Skeletal muscle satellite cell (primary cell): ENCODE measurements at regions not wholly inside any gene's neighbourhood (a gene's known extent, or its start where the extent isn't known, plus 50 kb on each side); places are given as distances from the start of the nearest gene placed in this dataset.
A peak's percentile ranks its signal among the peaks of the same experiment; 100 is the strongest.
"Not testable (repeated sequence)": the region's sequence is repeated elsewhere in the genome, so short reads cannot be mapped to it uniquely, and the experiment has no call there.

ENCODE experiments used
- H3K27me3 ChIP-seq: 2 replicates; pipeline ENCODE4 v1.7.0; 2013; ENCODE audit warnings: low read length; ENCODE audit not compliant: control insufficient read depth, insufficient read depth
- H3K36me3 ChIP-seq: 2 replicates; pipeline ENCODE4 v1.7.0; 2013; ENCODE audit warnings: mild to moderate bottlenecking, control low read depth, low read length; ENCODE audit not compliant: insufficient read depth
- H3K4me1 ChIP-seq: 2 replicates; pipeline ENCODE4 v1.7.0; 2013; ENCODE audit warnings: low read length; ENCODE audit not compliant: control insufficient read depth, insufficient read depth
- H3K4me2 ChIP-seq: 2 replicates; pipeline ENCODE4 v1.7.0; 2013; ENCODE audit warnings: mild to moderate bottlenecking, low read length
- H3K4me3 ChIP-seq: 2 replicates; pipeline ENCODE4 v1.7.0; 2013; ENCODE audit warnings: low read length
- H3K9ac ChIP-seq: 2 replicates; pipeline ENCODE4 v1.7.0; 2013; ENCODE audit warnings: mild to moderate bottlenecking, low read depth, low read length, moderate library complexity
- H3K9me3 ChIP-seq: replicated peaks from 2 replicates; pipeline ENCODE4 v1.7.0; 2013; ENCODE audit warnings: mild to moderate bottlenecking, control low read depth, low read length

DNA sequence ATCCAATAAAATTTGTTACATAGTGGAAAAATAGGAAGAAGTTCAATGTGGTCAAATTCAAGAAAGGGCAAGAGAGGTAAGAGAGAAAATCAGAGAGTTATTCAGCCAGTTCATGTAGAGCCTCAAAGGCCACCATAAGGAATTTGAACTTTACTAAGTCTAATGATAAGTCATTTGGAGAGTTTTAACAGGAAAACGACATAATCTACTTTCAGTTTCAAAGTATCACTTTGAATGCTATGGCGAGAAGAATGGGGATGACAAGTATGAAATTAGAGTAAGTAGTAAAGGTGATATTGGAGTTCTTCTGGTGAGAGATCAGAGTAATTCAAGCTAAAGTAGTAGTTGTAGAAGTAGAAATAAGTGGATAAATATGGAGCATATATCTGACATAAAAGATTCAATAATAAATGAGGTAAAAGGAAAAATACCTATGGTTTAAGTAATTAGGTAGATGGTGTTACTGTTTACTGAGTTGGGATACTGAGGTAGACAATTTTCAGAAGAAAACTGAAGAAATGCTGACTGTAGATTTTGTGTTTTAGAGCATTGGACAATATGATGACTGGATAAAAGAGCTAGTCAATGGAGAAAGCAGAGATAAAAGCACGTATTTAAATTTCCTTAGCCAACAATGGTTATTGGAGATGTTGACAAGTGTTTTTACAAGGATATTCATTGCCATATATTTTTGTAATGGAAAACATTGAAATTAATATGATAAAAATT, 331.7 kb upstream of the ADGRL3 start:
- H3K9ac ChIP-seq, result no peak overlapping the region
- no peaks in the 10 kb centered on the region for H3K27me3 ChIP-seq
- H3K9me3 ChIP-seq, result no peaks in the 10 kb centered on the region
- no peaks in the 10 kb centered on the region for H3K36me3 ChIP-seq
- H3K4me1 ChIP-seq, result no peaks in the 10 kb centered on the region
- no peak overlapping the region for H3K4me2 ChIP-seq
- H3K4me3 ChIP-seq, result no peak overlapping the region

DNA sequence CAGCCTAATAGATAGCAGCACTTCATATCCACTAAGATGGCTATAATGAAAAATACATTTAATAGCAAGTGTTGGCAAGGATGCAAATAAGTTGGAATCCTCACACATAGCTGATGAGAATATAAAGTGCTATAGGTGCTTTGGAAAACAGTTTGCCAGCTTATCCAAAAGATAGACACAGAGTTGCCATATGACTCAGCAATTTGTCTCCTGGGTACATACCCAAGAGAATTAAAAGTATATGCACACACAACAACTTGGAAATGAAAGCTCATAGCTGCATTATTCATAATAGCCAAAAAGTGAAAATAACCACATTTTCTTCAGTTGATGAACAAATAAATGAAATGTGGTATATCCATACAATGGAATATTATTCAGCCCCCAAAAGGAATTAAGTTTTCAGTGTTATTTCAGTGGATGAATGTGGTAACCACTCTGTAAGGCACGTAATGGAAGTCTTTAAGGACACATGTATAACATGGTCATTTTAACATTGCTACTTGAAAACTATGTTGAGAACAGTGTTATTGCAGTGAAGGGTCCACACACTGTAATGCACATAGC, 320.9 kb upstream of the ADGRL3 start:
- no peak overlapping the region for H3K9ac ChIP-seq
- no peaks in the 10 kb centered on the region for H3K9me3 ChIP-seq
- H3K36me3 ChIP-seq, result no peaks in the 10 kb centered on the region
- no peaks in the 10 kb centered on the region for H3K27me3 ChIP-seq
- H3K4me3 ChIP-seq, result no peak overlapping the region
- no peaks in the 10 kb centered on the region for H3K4me1 ChIP-seq
- H3K4me2 ChIP-seq, result no peak overlapping the region

DNA sequence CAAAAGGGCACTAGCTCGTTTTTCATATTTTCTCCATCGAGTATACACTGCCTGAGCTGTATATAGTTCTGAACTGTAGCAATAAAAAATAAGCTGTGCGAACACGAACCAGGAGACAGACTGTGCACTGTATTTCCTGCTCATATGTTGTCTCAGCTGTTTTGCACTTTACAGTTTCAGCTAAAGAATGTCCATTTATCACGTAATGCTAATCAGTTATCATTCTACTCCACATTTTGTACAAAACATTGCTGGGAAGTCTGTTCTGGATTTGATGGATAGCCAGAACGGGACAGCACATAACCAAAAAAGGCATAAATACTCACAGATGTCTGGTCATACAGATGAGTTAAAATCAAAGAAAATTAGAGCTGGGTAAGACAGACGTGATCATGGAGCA, 315.5 kb upstream of the ADGRL3 start:
- no peaks in the 10 kb centered on the region for H3K9me3 ChIP-seq
- peak overlapping the region; percentile 21 for H3K4me2 ChIP-seq
- H3K4me3 ChIP-seq, result peak overlapping the region; percentile 27
- no peaks in the 10 kb centered on the region for H3K4me1 ChIP-seq
- H3K36me3 ChIP-seq, result no peaks in the 10 kb centered on the region
- H3K27me3 ChIP-seq, result no peaks in the 10 kb centered on the region
- H3K9ac ChIP-seq, result peak overlapping the region; percentile 38

DNA sequence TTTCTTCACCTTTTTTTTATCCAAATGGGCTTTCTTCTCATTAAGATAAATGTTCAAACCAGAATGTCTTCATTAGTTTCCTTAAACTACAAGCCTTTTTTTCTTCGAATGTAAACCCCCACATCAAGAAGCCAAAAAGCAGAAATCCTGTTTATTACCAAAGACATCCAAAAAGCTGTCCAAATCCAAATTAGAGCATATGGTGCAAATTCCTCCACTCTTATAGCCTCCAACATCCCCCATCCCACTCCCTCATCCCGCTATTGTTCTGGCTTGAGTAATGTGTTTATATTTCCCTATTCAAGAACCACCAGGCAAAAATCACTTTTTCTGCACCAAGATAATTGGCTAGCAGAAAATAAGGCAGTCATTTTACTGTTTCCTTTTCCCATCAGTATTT, 315.1 kb upstream of the ADGRL3 start:
- no peaks in the 10 kb centered on the region for H3K36me3 ChIP-seq
- H3K9ac ChIP-seq, result no peak overlapping the region
- peak overlapping the region; percentile 21 for H3K4me2 ChIP-seq
- H3K9me3 ChIP-seq, result no peaks in the 10 kb centered on the region
- H3K4me1 ChIP-seq, result no peaks in the 10 kb centered on the region
- peak overlapping the region; percentile 27 for H3K4me3 ChIP-seq
- no peaks in the 10 kb centered on the region for H3K27me3 ChIP-seq

DNA sequence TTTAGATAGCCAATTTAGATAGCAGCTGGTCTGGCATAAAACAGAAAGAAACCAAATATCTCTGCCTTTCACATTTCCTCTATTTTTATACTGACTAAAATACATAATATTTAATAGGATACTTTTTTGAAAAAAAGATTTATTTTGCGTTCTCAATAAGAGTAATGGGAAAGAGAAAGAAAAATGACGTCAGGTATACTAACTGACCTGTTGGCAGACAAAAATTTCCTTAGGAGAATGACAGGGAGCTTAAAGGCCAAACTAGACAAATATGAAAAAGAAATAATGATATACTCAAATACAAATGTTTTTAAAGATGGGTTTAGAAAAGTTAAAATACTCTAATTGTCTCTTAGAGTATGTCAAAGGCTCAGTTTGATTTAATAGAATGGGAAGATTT, 309.4 kb upstream of the ADGRL3 start:
- Histone ChIP-seq H3K4me1 (no peaks in the 10 kb centered on the region), H3K36me3 (no peaks in the 10 kb centered on the region), H3K27me3 (no peaks in the 10 kb centered on the region)

DNA sequence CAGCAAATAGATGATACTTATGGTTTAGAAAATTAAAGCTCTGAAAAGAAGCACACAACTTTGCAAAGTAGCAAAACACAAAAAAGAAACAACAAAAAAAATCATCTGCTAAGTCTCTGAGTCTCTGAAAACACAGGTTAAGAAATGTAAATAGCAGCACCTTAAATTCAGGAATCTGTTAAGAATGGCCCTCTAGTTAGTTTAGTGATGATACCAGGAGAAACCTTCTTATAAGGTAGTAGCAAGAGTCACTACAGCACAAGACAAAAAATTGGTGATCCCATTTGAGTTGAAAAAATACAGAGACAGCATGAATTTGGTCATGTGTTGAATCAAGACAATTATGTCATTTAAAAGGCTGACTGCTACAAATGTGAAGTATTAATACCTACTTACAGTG, 308.2 kb upstream of the ADGRL3 start:
- H3K4me2 ChIP-seq, result no peak overlapping the region
- no peaks in the 10 kb centered on the region for H3K36me3 ChIP-seq
- H3K9me3 ChIP-seq, result no peaks in the 10 kb centered on the region
- no peaks in the 10 kb centered on the region for H3K27me3 ChIP-seq
- no peak overlapping the region for H3K9ac ChIP-seq
- H3K4me1 ChIP-seq, result no peaks in the 10 kb centered on the region
- no peak overlapping the region for H3K4me3 ChIP-seq

More for the DNA sequence above, 309.4 kb upstream of the ADGRL3 start:
- Histone ChIP-seq H3K9me3 (no peaks in the 10 kb centered on the region), H3K9ac (no peak overlapping the region), H3K4me2 (no peak overlapping the region), H3K4me3 (no peak overlapping the region)

DNA sequence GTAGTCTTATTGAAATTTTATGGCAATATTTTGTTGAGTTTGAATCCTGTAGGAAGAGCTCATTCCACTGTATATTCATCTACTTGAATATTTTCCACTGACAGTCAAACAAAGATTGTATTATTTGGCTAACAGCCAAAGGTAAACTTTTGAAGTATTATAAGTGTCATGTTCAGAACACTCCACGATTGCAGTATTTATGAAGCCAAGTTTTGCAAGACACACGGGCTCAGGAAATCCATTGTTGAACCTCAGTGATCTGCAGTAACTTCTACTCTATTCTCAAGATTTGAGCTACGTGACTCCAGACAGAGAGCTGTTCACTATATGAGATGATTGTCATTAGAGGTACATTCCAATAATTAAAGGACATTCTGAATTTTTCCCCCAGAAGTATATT, 302.7 kb upstream of the ADGRL3 start:
- H3K9me3 ChIP-seq, result no peaks in the 10 kb centered on the region
- H3K36me3 ChIP-seq, result no peaks in the 10 kb centered on the region
- H3K4me1 ChIP-seq, result no peaks in the 10 kb centered on the region
- H3K4me3 ChIP-seq, result no peak overlapping the region
- H3K4me2 ChIP-seq, result no peak overlapping the region
- H3K27me3 ChIP-seq, result no peaks in the 10 kb centered on the region
- no peak overlapping the region for H3K9ac ChIP-seq

DNA sequence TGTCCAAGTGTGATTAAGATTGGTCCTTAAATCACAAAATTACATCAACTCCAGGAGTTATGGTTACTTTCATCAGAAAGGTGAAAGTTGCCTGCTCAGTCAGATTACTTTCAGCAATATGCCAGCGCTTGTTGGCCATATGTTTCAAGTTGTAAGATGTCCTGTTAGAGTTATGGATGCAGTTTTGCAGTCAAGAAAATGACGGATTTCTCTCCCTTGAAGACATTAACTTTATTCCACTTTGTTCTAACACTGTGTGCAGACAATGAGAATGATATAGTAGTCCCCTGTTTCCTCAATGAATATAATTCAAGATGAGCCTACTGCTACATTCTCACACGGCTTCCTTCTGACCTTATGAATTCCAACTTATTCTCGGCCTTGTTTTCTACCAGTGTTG, 295.0 kb upstream of the ADGRL3 start:
- Histone ChIP-seq H3K36me3 (no peaks in the 10 kb centered on the region), H3K4me2 (no peak overlapping the region), H3K9me3 (no peaks in the 10 kb centered on the region), H3K9ac (no peak overlapping the region), H3K4me1 (no peaks in the 10 kb centered on the region), H3K27me3 (no peaks in the 10 kb centered on the region), H3K4me3 (no peak overlapping the region)

DNA sequence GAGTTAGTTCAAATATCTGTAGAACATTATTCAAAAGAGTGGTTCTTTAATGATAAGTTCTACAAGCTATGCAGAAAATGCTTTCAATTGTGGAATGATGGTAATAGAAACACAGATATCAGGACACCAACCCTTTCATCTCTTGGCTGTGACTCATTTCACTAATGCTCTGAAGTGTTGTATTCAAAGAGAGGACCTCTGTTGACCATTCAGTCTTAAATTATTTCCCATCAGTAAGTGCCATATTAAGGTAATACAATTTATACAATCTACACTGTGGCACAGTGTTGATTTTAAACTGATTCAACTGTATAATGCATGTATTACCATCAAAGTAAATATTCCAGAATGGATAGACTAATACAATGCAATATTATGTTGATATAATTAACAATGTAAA, 289.0 kb upstream of the ADGRL3 start:
- Histone ChIP-seq H3K9ac (no peak overlapping the region), H3K4me2 (no peak overlapping the region), H3K9me3 (no peaks in the 10 kb centered on the region), H3K27me3 (no peaks in the 10 kb centered on the region), H3K4me3 (no peak overlapping the region), H3K36me3 (no peaks in the 10 kb centered on the region), H3K4me1 (no peaks in the 10 kb centered on the region)

DNA sequence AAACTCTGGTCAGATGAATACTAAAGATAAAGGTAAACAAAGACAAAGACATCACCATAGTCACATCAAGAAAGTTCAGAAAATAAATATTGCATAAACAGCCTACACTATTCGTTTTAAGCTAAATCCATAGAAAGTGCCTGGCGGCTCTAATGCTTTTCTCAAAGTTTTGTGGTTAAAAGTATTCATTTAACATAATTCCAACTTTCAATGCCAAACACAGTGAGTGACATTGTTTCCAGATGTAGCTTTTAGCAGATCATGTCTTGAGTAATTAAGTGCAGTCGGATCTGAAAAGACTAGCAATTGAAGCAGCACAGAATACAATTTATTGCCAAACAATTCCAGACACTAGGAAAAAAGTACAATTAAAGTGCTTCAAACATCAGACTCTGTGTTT, 287.1 kb upstream of the ADGRL3 start:
- Histone ChIP-seq H3K27me3 (no peaks in the 10 kb centered on the region), H3K9me3 (no peaks in the 10 kb centered on the region), H3K4me2 (no peak overlapping the region), H3K4me1 (no peaks in the 10 kb centered on the region), H3K4me3 (no peak overlapping the region), H3K9ac (no peak overlapping the region), H3K36me3 (no peaks in the 10 kb centered on the region)

DNA sequence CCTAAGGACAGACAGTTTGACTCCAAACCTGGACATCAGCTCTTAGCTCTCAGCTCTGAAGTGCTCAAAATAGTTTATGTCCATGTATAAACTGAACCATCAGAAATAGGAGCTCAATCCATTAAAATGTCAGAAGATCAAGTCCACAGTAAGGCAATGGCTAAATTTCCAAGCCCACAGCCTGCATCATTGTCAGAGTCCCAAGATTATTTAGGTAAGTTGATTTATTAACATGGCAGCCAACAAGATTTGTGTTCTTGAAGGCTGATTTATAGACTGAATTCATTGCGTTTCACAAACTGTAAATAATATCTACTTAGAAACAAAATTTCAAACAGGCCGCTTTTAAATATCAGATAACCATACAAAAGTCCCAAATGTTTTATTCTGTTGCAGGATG, 286.5 kb upstream of the ADGRL3 start:
- Histone ChIP-seq H3K9ac (no peak overlapping the region), H3K4me3 (no peak overlapping the region), H3K9me3 (no peaks in the 10 kb centered on the region), H3K4me2 (no peak overlapping the region), H3K4me1 (no peaks in the 10 kb centered on the region), H3K27me3 (no peaks in the 10 kb centered on the region), H3K36me3 (no peaks in the 10 kb centered on the region)

DNA sequence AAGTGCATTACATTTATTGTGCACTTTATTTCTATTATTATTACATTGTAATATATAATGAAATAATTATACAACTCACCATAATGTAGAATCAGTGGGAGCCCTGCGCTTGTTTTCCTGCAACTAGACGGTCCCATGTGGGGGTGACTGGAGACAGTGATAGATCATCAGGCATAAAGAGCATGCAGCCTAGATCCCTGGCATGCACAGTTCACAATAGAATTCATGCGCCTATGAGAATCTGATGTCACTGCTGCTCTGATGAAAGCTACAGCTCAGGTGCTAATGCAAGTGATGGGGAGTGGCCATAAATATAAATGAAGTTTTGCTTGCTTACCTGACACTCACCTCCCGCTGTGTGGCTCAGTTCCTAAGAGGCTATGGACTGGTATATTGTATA, 278.4 kb upstream of the ADGRL3 start:
- not testable (repeated sequence) for H3K36me3 ChIP-seq, H3K4me1 ChIP-seq, H3K9me3 ChIP-seq, H3K4me3 ChIP-seq, H3K27me3 ChIP-seq, H3K9ac ChIP-seq, H3K4me2 ChIP-seq
